ENCODE measurements at regions not wholly inside any gene's neighbourhood (a gene's known extent, or its start where the extent isn't known, plus 50 kb on each side); places are given as distances from the start of the nearest gene placed in this dataset.

DNA sequence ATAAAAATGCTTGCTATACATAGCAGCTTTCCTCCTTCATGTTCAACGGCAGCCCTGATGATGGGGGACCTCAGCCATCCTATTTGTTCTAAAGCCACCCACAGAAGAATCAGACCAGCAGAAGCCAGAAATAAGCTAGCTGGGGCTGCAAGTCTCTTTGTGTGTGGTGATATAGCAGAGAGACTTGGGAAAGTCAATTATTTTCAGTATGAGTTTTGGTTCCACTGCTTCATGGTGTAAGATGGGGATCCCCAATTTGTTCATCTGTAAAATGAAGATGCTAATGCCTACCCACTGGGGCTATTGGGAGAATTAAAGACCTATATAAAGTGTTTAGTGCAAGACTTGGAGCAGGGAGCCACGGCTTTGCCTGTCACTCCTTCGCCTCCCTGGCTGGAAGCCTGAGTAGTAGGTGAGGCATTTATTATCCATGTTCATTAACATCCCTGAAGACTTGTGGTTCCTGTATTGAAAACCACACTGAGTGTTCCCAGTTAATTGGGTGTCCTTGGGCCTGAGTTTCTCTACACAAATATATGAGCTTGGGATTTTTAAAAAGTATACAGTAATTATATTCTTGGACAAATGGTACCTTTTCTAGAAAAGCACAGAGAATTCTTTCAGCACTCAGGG is 210.1 kb upstream of the SLC24A2 start:
- no peaks in the 10 kb centered on the region for H3K36me3 ChIP-seq
- no peak overlapping the region for H3K4me3 ChIP-seq
- H3K4me1 ChIP-seq = no peaks in the 10 kb centered on the region
- no peak overlapping the region for H3K27ac ChIP-seq
- H3K9me3 ChIP-seq = no peaks in the 10 kb centered on the region
- ATAC-seq = no peak
- TF ChIP-seq, protein P1, sequence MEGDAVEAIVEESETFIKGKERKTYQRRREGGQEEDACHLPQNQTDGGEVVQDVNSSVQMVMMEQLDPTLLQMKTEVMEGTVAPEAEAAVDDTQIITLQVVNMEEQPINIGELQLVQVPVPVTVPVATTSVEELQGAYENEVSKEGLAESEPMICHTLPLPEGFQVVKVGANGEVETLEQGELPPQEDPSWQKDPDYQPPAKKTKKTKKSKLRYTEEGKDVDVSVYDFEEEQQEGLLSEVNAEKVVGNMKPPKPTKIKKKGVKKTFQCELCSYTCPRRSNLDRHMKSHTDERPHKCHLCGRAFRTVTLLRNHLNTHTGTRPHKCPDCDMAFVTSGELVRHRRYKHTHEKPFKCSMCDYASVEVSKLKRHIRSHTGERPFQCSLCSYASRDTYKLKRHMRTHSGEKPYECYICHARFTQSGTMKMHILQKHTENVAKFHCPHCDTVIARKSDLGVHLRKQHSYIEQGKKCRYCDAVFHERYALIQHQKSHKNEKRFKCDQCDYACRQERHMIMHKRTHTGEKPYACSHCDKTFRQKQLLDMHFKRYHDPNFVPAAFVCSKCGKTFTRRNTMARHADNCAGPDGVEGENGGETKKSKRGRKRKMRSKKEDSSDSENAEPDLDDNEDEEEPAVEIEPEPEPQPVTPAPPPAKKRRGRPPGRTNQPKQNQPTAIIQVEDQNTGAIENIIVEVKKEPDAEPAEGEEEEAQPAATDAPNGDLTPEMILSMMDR (IDR thresholded peaks at IDR 0.05) = no peak
- intact Hi-C loops (cut with DNase I) = no loop called here
- H3K27me3 ChIP-seq (ENCODE audit: low read depth) = no peaks in the 10 kb centered on the region
- DNase-seq = no peak

DNA sequence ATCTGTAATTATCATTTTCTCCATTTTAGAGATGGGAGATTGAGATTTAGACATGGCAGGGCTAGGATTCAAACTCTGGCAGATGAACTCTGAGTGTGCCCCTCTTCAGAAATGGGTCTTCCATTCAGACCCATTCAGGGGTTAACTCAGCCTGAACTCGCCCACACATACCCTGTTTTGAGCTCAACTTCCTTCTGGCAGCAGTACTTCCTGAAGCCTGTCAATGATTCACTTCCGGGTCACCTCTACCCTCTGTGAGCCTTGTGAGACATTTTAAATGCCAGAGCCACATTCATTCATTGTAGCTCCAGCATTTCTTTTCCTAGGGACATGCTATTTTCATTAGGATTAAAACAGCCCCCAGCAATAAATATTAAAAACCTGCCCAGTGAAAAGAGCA is 209.3 kb upstream of the SLC24A2 start:
- TF ChIP-seq, protein P1 (IDR thresholded peaks at IDR 0.05) = no peak
- no peaks in the 10 kb centered on the region for H3K4me1 ChIP-seq
- H3K27ac ChIP-seq = no peak overlapping the region
- no peaks in the 10 kb centered on the region for H3K27me3 ChIP-seq (ENCODE audit: low read depth)
- DNase-seq (no peak), ATAC-seq (no peak)
- intact Hi-C loops (cut with DNase I) = no loop called here
- H3K36me3 ChIP-seq = no peaks in the 10 kb centered on the region
- no peaks in the 10 kb centered on the region for H3K9me3 ChIP-seq
- no peak overlapping the region for H3K4me3 ChIP-seq

DNA sequence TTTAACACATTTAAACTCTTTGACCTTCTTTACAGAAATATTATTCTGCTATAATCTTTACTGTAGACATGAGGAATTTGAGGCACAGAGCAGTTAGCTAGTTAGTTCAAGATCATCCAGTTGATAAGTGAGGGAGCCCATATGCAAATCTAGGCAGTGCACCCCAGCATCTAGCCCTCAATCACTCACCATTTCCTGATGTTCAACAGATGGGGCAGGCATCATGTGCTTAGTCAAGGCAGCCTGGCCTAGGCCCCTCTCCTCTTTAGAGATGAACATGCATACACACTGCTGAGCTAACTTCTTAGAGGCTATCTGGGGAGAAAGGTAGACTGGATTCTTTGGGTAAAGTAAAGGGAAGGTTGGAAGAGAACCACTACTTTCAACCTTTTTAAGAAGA is 206.8 kb upstream of the SLC24A2 start:
- TF ChIP-seq, protein P1 (IDR thresholded peaks at IDR 0.05) = no peak
- ATAC-seq (no peak), DNase-seq (no peak)
- H3K27me3 ChIP-seq (ENCODE audit: low read depth) = no peaks in the 10 kb centered on the region
- no peak overlapping the region for H3K27ac ChIP-seq
- H3K9me3 ChIP-seq = no peaks in the 10 kb centered on the region
- no peak overlapping the region for H3K4me3 ChIP-seq
- intact Hi-C loops (cut with DNase I) = no loop called here
- H3K36me3 ChIP-seq = no peaks in the 10 kb centered on the region
- H3K4me1 ChIP-seq = no peaks in the 10 kb centered on the region

DNA sequence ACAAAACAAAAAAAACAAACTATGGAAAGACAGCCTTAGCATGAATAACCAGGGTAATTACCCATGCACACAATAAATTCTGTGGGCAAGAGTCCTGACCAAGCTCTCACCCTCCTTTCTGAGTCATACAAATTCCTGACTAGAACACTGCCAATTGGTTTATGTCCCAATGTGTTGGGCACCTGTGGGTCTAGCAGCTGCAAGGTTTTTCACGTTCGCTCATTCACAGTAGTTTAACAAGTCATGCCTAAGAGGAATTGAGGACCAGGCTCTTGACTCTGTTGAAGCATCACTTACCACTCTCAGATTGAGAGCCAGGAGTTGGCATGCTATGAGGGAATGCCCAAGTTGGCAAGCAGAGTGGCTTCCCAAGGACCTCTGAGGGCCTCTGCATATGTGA is 205.5 kb upstream of the SLC24A2 start:
- DNase-seq = peak; percentile 45
- intact Hi-C loops (cut with DNase I) = no loop called here

DNA sequence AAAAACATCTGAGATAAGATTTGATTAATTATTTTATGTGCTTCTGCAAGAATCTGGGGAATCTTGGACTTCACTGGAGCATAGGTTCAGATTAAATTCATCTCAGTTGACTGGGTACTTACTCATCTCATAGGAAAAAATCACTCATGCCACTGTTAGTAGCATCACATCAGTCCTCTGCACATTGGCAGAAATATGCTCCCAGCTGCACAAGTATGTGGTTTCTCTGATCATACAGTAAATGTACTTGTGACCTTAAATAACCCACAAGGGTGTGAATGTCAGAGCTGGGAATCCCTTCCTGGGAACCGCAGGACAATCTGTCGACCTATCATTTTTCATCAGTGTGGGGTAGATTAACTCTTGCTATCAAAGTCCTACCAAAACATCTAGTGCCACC is 203.7 kb upstream of the SLC24A2 start:
- Histone ChIP-seq H3K4me3 (no peak overlapping the region), H3K4me1 (no peaks in the 10 kb centered on the region), H3K9me3 (no peaks in the 10 kb centered on the region), H3K36me3 (no peaks in the 10 kb centered on the region), H3K27me3 (ENCODE audit: low read depth) (no peaks in the 10 kb centered on the region), H3K27ac (no peak overlapping the region)
- intact Hi-C loops (cut with DNase I) = no loop called here
- no peak for ATAC-seq
- TF ChIP-seq, protein P1 (IDR thresholded peaks at IDR 0.05) = no peak
- no peak for DNase-seq

More for the DNA sequence above, 205.5 kb upstream of the SLC24A2 start:
- H3K4me1 ChIP-seq = no peaks in the 10 kb centered on the region
- no peak overlapping the region for H3K4me3 ChIP-seq
- TF ChIP-seq, protein P1 (IDR thresholded peaks at IDR 0.05) = no peak
- H3K27ac ChIP-seq = no peak overlapping the region
- ATAC-seq = peak in 1 of 2 donors; percentile 88
- no peaks in the 10 kb centered on the region for H3K27me3 ChIP-seq (ENCODE audit: low read depth)
- no peaks in the 10 kb centered on the region for H3K9me3 ChIP-seq
- H3K36me3 ChIP-seq = no peaks in the 10 kb centered on the region
